MM.1S (cell line): ENCODE measurements at regions not wholly inside any gene's neighbourhood (a gene's known extent, or its start where the extent isn't known, plus 50 kb on each side); places are given as distances from the start of the nearest gene placed in this dataset.

ENCODE experiments used
- DNase-seq: peaks from one replicate; pipeline ENCODE4 v3.0.0-alpha.2; 2015
- H2AFZ ChIP-seq: fragments of 300-600 bp; sonication (generic); 2 replicates; pipeline ENCODE4 v1.6.0; 2016; ENCODE audit warnings: antibody characterized with exemption, low read length
- H3F3A ChIP-seq: fragments of 300-600 bp; sonication (generic); 2 replicates; pipeline ENCODE4 v1.6.1; 2016; ENCODE audit warnings: mild to moderate bottlenecking, antibody characterized with exemption, low read length, moderate library complexity, mixed read lengths; ENCODE audit not compliant: insufficient read depth
- H3K27ac ChIP-seq: fragments of 300-600 bp; sonication (generic); 2 replicates; pipeline ENCODE4 v1.5.1; 2016; ENCODE audit warnings: mild to moderate bottlenecking, low read length
- H3K27me3 ChIP-seq: fragments of 300-600 bp; sonication (generic); replicated peaks from 2 replicates; pipeline ENCODE4 v1.6.0; 2016; ENCODE audit warnings: low read length; ENCODE audit not compliant: insufficient read depth
- H3K36me3 ChIP-seq: fragments of 300-600 bp; sonication (generic); replicated peaks from 2 replicates; pipeline ENCODE4 v1.6.1; 2016; ENCODE audit warnings: mild to moderate bottlenecking, low read length, mixed read lengths; ENCODE audit not compliant: insufficient read depth
- H3K4me1 ChIP-seq: fragments of 300-600 bp; sonication (generic); 2 replicates; pipeline ENCODE4 v1.6.1; 2016; ENCODE audit warnings: low read length, mixed read lengths
- H3K4me2 ChIP-seq: fragments of 300-600 bp; sonication (generic); 2 replicates; pipeline ENCODE4 v1.6.0; 2016; ENCODE audit warnings: low read depth, low read length
- H3K4me3 ChIP-seq: fragments of 300-600 bp; sonication (generic); 2 replicates; pipeline ENCODE4 v1.5.1; 2016; ENCODE audit warnings: low read length, mixed read lengths
- H3K79me2 ChIP-seq: fragments of 300-600 bp; sonication (generic); 2 replicates; pipeline ENCODE4 v1.6.1; 2016; ENCODE audit warnings: mixed run types, low read length, mixed read lengths
- H3K9ac ChIP-seq: fragments of 300-600 bp; sonication (generic); 2 replicates; pipeline ENCODE4 v1.6.1; 2016; ENCODE audit warnings: low read length, mixed read lengths
- H3K9me2 ChIP-seq: fragments of 300-600 bp; sonication (generic); replicated peaks from 2 replicates; pipeline ENCODE4 v1.6.1; 2016; ENCODE audit warnings: mild to moderate bottlenecking, low read length, mixed read lengths; ENCODE audit not compliant: insufficient read depth
- H3K9me3 ChIP-seq: fragments of 300-600 bp; sonication (generic); replicated peaks from 2 replicates; pipeline ENCODE4 v1.6.1; 2016; ENCODE audit warnings: mild to moderate bottlenecking, low read length, mixed read lengths; ENCODE audit not compliant: insufficient read depth
- H4K20me1 ChIP-seq: fragments of 300-600 bp; sonication (generic); 2 replicates; pipeline ENCODE4 v1.6.1; 2016; ENCODE audit warnings: mild to moderate bottlenecking, low read length, moderate library complexity, mixed read lengths; ENCODE audit not compliant: insufficient read depth
- EZH2 ChIP-seq: fragments of 300-600 bp; sonication (generic); optimal IDR thresholded peaks from 2 replicates; pipeline ENCODE3; 2017; ENCODE audit warnings: low read depth, mild to moderate bottlenecking, antibody characterized with exemption, low read length, mixed read lengths
- EZH2phosphoT487 ChIP-seq: fragments of 300-600 bp; sonication (generic); IDR thresholded peaks from 2 replicates; pipeline ENCODE4 v1.6.1; 2018; ENCODE audit warnings: antibody characterized with exemption, low read length
- TF ChIP-seq, protein P1 (sequence below): fragments of 300-600 bp; sonication (generic); IDR thresholded peaks from 2 replicates; pipeline ENCODE4 v1.5.1; 2016; ENCODE audit warnings: antibody characterized with exemption, low read length, mixed read lengths

DNA sequence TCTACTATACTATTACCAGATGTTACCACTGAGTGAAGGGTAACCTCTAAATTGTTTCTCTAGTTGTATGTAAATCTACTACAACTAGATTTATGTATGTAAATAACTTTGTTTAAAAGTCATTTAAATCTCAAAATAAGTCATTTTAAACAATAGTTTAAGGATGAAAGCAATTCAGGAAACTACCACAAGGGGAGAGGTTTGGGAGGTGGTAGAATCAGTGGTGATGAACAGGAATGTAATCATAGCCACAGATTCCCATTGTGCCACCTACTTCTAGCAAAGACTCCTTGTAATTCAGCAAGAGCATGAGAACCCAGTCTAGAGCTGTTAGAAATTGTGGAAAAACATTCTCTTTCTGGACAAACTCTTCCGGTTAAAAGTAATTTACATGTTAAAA, 234.6 kb downstream of the SLC7A11 start:
- no peak overlapping the region for H3K9ac ChIP-seq
- no peak overlapping the region for H3K4me3 ChIP-seq
- no peaks in the 10 kb centered on the region for H3K36me3 ChIP-seq
- H3K4me2 ChIP-seq, result no peak overlapping the region
- no peak for DNase-seq
- H3K27ac ChIP-seq, result no peak overlapping the region
- no peaks in the 10 kb centered on the region for H4K20me1 ChIP-seq
- no peaks in the 10 kb centered on the region for H3K27me3 ChIP-seq
- no peaks in the 10 kb centered on the region for H3F3A ChIP-seq
- H2AFZ ChIP-seq, result no peak overlapping the region
- no peaks in the 10 kb centered on the region for H3K9me3 ChIP-seq
- TF ChIP-seq EZH2 (no peak), EZH2phosphoT487 (no peak)
- TF ChIP-seq, protein P1, sequence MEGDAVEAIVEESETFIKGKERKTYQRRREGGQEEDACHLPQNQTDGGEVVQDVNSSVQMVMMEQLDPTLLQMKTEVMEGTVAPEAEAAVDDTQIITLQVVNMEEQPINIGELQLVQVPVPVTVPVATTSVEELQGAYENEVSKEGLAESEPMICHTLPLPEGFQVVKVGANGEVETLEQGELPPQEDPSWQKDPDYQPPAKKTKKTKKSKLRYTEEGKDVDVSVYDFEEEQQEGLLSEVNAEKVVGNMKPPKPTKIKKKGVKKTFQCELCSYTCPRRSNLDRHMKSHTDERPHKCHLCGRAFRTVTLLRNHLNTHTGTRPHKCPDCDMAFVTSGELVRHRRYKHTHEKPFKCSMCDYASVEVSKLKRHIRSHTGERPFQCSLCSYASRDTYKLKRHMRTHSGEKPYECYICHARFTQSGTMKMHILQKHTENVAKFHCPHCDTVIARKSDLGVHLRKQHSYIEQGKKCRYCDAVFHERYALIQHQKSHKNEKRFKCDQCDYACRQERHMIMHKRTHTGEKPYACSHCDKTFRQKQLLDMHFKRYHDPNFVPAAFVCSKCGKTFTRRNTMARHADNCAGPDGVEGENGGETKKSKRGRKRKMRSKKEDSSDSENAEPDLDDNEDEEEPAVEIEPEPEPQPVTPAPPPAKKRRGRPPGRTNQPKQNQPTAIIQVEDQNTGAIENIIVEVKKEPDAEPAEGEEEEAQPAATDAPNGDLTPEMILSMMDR, result no peak; the same call in 1 of the 2 replicates
- H3K79me2 ChIP-seq, result no peaks in the 10 kb centered on the region
- no peaks in the 10 kb centered on the region for H3K4me1 ChIP-seq
- H3K9me2 ChIP-seq, result no peaks in the 10 kb centered on the region

DNA sequence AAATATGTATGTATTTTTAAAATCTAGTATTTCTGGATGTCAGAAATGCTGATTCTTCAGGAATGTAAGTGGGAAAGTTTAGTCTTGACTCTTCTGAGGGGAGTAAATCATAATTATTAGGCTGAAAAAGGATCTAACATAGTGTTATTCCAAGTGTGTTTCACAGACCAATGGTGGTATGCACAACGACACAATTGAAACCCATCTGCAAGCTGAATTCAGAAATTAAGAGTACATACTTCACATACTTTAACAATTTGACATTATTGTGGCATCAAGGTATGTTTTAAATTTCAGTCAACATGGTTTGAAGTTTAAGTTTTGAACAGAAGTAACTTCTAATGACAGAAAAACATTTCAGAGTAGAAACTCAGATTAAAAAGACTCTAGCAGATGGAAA, 236.7 kb downstream of the SLC7A11 start:
- Histone ChIP-seq H3K9me2 (no peaks in the 10 kb centered on the region), H3K4me3 (no peak overlapping the region)
- TF ChIP-seq EZH2, result no peak
- TF ChIP-seq, protein P1, result no peak
- TF ChIP-seq EZH2phosphoT487, result no peak

DNA sequence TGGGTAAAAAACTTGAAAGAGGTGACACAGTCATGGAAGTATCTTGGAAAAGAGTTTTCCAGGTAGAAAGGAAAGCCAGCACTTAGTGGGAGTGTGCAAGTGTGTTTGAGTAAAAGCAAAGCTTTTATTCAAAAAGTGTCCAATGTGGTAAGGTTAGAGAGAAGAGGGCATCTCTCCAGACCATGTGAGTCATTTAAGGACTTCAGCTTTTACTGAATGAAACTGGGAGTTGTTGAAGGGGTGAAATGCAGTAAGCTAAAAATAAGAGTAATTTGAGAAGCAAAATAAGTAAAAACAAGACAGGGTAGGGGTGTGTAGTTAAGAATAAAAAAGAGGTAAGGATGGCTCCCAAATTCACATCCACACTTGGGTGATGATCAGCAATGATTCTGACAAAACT, 238.9 kb downstream of the SLC7A11 start:
- H4K20me1 ChIP-seq, result no peaks in the 10 kb centered on the region
- H3F3A ChIP-seq, result no peaks in the 10 kb centered on the region
- no peaks in the 10 kb centered on the region for H3K4me1 ChIP-seq
- no peaks in the 10 kb centered on the region for H3K36me3 ChIP-seq
- no peaks in the 10 kb centered on the region for H3K9me3 ChIP-seq
- DNase-seq, result no peak
- no peak overlapping the region for H3K9ac ChIP-seq
- no peak overlapping the region for H3K4me3 ChIP-seq
- H3K27ac ChIP-seq, result no peak overlapping the region
- no peaks in the 10 kb centered on the region for H3K9me2 ChIP-seq
- no peaks in the 10 kb centered on the region for H3K79me2 ChIP-seq
- H3K27me3 ChIP-seq, result no peaks in the 10 kb centered on the region
- no peak overlapping the region for H2AFZ ChIP-seq
- no peak overlapping the region for H3K4me2 ChIP-seq
- TF ChIP-seq EZH2phosphoT487 (no peak), EZH2 (no peak)
- TF ChIP-seq, protein P1, result no peak

More for the DNA sequence above, 236.7 kb downstream of the SLC7A11 start:
- Histone ChIP-seq H3K9me3 (no peaks in the 10 kb centered on the region), H3K27ac (no peak overlapping the region), H4K20me1 (no peaks in the 10 kb centered on the region), H3K27me3 (no peaks in the 10 kb centered on the region), H3K79me2 (no peaks in the 10 kb centered on the region), H3F3A (no peaks in the 10 kb centered on the region), H3K4me2 (no peak overlapping the region), H3K9ac (no peak overlapping the region), H3K4me1 (no peaks in the 10 kb centered on the region), H2AFZ (no peak overlapping the region), H3K36me3 (no peaks in the 10 kb centered on the region)
- DNase-seq, result no peak
